GM18498 (cell line): ENCODE measurements at regions not wholly inside any gene's neighbourhood (a gene's known extent, or its start where the extent isn't known, plus 50 kb on each side); places are given as distances from the start of the nearest gene placed in this dataset.
"Not testable (repeated sequence)": the region's sequence is repeated elsewhere in the genome, so short reads cannot be mapped to it uniquely, and the experiment has no call there.

Experiments
- ATAC-seq: cut with Tn5 transposase; IDR thresholded peaks from one replicate; pipeline ENCODE4 v1.9.1; 2021; ENCODE audit warnings: mild to moderate bottlenecking, moderate library complexity; ENCODE audit not compliant: unreplicated experiment

- ATAC-seq: no peak
These were observed 1624.8 kb upstream of the FLRT2 start for GRCh38 chr14:83905157-83905556.

- no peak for ATAC-seq
These were observed 1621.5 kb upstream of the FLRT2 start for GRCh38 chr14:83908419-83908818.

- no peak for ATAC-seq
These were observed 1620.4 kb upstream of the FLRT2 start for GRCh38 chr14:83909507-83909906.

GRCh38 chr14:83912032-83912642 lies 1617.8 kb upstream of the FLRT2 start:
- no peak for ATAC-seq

- no peak for ATAC-seq
These were observed 1616.5 kb upstream of the FLRT2 start for GRCh38 chr14:83913476-83913875.

- no peak for ATAC-seq
These were observed 1611.4 kb upstream of the FLRT2 start for GRCh38 chr14:83918546-83918945.

- not testable (repeated sequence) for ATAC-seq
These were observed 1610.3 kb upstream of the FLRT2 start for GRCh38 chr14:83919675-83920074.

GRCh38 chr14:83923842-83924241 lies 1606.1 kb upstream of the FLRT2 start:
- no peak for ATAC-seq

- ATAC-seq: no peak
These were observed 1605.7 kb upstream of the FLRT2 start for GRCh38 chr14:83924259-83924658.

GRCh38 chr14:83940253-83940652 lies 1589.7 kb upstream of the FLRT2 start:
- ATAC-seq: no peak

GRCh38 chr14:83958359-83958758 lies 1571.6 kb upstream of the FLRT2 start:
- ATAC-seq: no peak

GRCh38 chr14:83960832-83961512 lies 1569.0 kb upstream of the FLRT2 start:
- no peak for ATAC-seq

- ATAC-seq: no peak
These were observed 1559.9 kb upstream of the FLRT2 start for GRCh38 chr14:83969998-83970397.

GRCh38 chr14:83972631-83973030 lies 1557.3 kb upstream of the FLRT2 start:
- no peak for ATAC-seq

- no peak for ATAC-seq
These were observed 1555.2 kb upstream of the FLRT2 start for GRCh38 chr14:83974647-83975163.

GRCh38 chr14:83975435-83975834 lies 1554.5 kb upstream of the FLRT2 start:
- no peak for ATAC-seq

GRCh38 chr14:83975841-83976770 lies 1553.8 kb upstream of the FLRT2 start:
- ATAC-seq: no peak

GRCh38 chr14:83977583-83977982 lies 1552.4 kb upstream of the FLRT2 start:
- no peak for ATAC-seq

- not testable (repeated sequence) for ATAC-seq
These were observed 1548.2 kb upstream of the FLRT2 start for GRCh38 chr14:83981676-83982258.

GRCh38 chr14:83988275-83988674 lies 1541.7 kb upstream of the FLRT2 start:
- ATAC-seq: no peak

GRCh38 chr14:83991666-83992065 lies 1538.3 kb upstream of the FLRT2 start:
- ATAC-seq: no peak
